ENCODE measurements at regions not wholly inside any gene's neighbourhood (a gene's known extent, or its start where the extent isn't known, plus 50 kb on each side); places are given as distances from the start of the nearest gene placed in this dataset.

- ATAC-seq (no peak), DNase-seq (no peak)
- Histone ChIP-seq H3K4me3 (no peak overlapping the region), H3K36me3 (ENCODE audit: low read depth) (no peaks in the 10 kb centered on the region), H3K9me3 (no peaks in the 10 kb centered on the region), H3K4me1 (ENCODE audit: low read depth) (no peaks in the 10 kb centered on the region)
- TF ChIP-seq CTCF (IDR thresholded peaks at IDR 0.05), result no peak
- intact Hi-C loops (cut with DNase I, micrococcal nuclease), result no loop called here
These were observed 1412.0 kb upstream of the ZEB2 start for GRCh38 chr2:145931781-145932395.

- H3K4me3 ChIP-seq, result no peak overlapping the region
- no peaks in the 10 kb centered on the region for H3K4me1 ChIP-seq (ENCODE audit: low read depth)
- ATAC-seq, result no peak
- no peak for TF ChIP-seq CTCF (IDR thresholded peaks at IDR 0.05)
- DNase-seq, result no peak
- H3K9me3 ChIP-seq, result no peaks in the 10 kb centered on the region
- no peaks in the 10 kb centered on the region for H3K36me3 ChIP-seq (ENCODE audit: low read depth)
- intact Hi-C loops (cut with DNase I, micrococcal nuclease), result no loop called here
These were observed 1410.4 kb upstream of the ZEB2 start for GRCh38 chr2:145930318-145930717.

GRCh38 chr2:145927131-145927950 lies 1407.4 kb upstream of the ZEB2 start:
- Histone ChIP-seq H3K36me3 (ENCODE audit: low read depth) (no peaks in the 10 kb centered on the region), H3K4me3 (no peak overlapping the region), H3K4me1 (ENCODE audit: low read depth) (no peaks in the 10 kb centered on the region), H3K9me3 (no peaks in the 10 kb centered on the region)
- no peak for TF ChIP-seq CTCF (IDR thresholded peaks at IDR 0.05)
- DNase-seq (no peak), ATAC-seq (no peak)
- intact Hi-C loops (cut with DNase I, micrococcal nuclease), result no loop called here

GRCh38 chr2:145925591-145925990 lies 1405.7 kb upstream of the ZEB2 start:
- TF ChIP-seq CTCF (IDR thresholded peaks at IDR 0.05), result no peak
- intact Hi-C loops (cut with DNase I, micrococcal nuclease), result no loop called here
- no peak overlapping the region for H3K4me3 ChIP-seq

GRCh38 chr2:145919477-145919876 lies 1399.6 kb upstream of the ZEB2 start:
- no peak for DNase-seq
- no peak for TF ChIP-seq CTCF (IDR thresholded peaks at IDR 0.05)
- intact Hi-C loops (cut with DNase I, micrococcal nuclease), result no loop called here
- Histone ChIP-seq H3K4me3 (no peak overlapping the region), H3K4me1 (ENCODE audit: low read depth) (no peaks in the 10 kb centered on the region), H3K9me3 (no peaks in the 10 kb centered on the region), H3K36me3 (ENCODE audit: low read depth) (no peaks in the 10 kb centered on the region)
- no peak for ATAC-seq

More at GRCh38 chr2:145925591-145925990, 1405.7 kb upstream of the ZEB2 start:
- Histone ChIP-seq H3K4me1 (ENCODE audit: low read depth) (no peaks in the 10 kb centered on the region), H3K36me3 (ENCODE audit: low read depth) (no peaks in the 10 kb centered on the region), H3K9me3 (no peaks in the 10 kb centered on the region)
- DNase-seq (no peak), ATAC-seq (no peak)

All from mucosa of descending colon (tissue), 3 donors.